ENCODE measurements at regions not wholly inside any gene's neighbourhood (a gene's known extent, or its start where the extent isn't known, plus 50 kb on each side); places are given as distances from the start of the nearest gene placed in this dataset.

- TF ChIP-seq CTCF (IDR thresholded peaks at IDR 0.05): no peak
- TF ChIP-seq POLR2A (IDR thresholded peaks at IDR 0.05): no peak
- no peak for TF ChIP-seq POLR2AphosphoS5 (IDR thresholded peaks at IDR 0.05)
- TF ChIP-seq EP300 (IDR thresholded peaks at IDR 0.05): no peak
Observed at GRCh38 chr4:30835044-30835443, 114.9 kb downstream of the PCDH7 start.

GRCh38 chr4:30836231-30836630, 116.1 kb downstream of the PCDH7 start:
- H3K9me3 ChIP-seq: no peaks in the 10 kb centered on the region
- no peak overlapping the region for H3K27ac ChIP-seq
- no peaks in the 10 kb centered on the region for H3K4me1 ChIP-seq
- no peaks in the 10 kb centered on the region for H3K36me3 ChIP-seq
- H3K4me3 ChIP-seq: no peak overlapping the region
- H3K27me3 ChIP-seq: no peaks in the 10 kb centered on the region
- DNase-seq (no peak), ATAC-seq (ENCODE audit: low FRiP score in 2 of 2) (no peak)
- 48 to 56% methylated on average over 1 of the region's 1 CpG for WGBS, 2 donors
- TF ChIP-seq POLR2A (IDR thresholded peaks at IDR 0.05): no peak
- no peak for TF ChIP-seq EP300 (IDR thresholded peaks at IDR 0.05)
- TF ChIP-seq POLR2AphosphoS5 (IDR thresholded peaks at IDR 0.05): no peak
- TF ChIP-seq CTCF (IDR thresholded peaks at IDR 0.05): no peak

More at GRCh38 chr4:30835044-30835443, 114.9 kb downstream of the PCDH7 start:
- ATAC-seq (ENCODE audit: low FRiP score in 2 of 2): no peak
- Histone ChIP-seq H3K27ac (no peak overlapping the region), H3K9me3 (no peaks in the 10 kb centered on the region), H3K27me3 (no peaks in the 10 kb centered on the region), H3K4me3 (no peak overlapping the region), H3K4me1 (no peaks in the 10 kb centered on the region), H3K36me3 (no peaks in the 10 kb centered on the region)
- 87 to 88% methylated on average over 9 to 11 of the region's 11 CpGs for WGBS, 2 donors
- DNase-seq: peak in 1 of 2 donors; percentile 9

GRCh38 chr4:30837131-30837539, 117.0 kb downstream of the PCDH7 start:
- Histone ChIP-seq H3K9me3 (no peaks in the 10 kb centered on the region), H3K4me1 (no peaks in the 10 kb centered on the region), H3K27me3 (no peaks in the 10 kb centered on the region), H3K27ac (no peak overlapping the region), H3K36me3 (no peaks in the 10 kb centered on the region), H3K4me3 (no peak overlapping the region)
- whole genome bisulfite sequencing, 2 donors: 41 to 44% methylated on average over 2 of the region's 2 CpGs
- ATAC-seq (ENCODE audit: low FRiP score in 2 of 2) (no peak), DNase-seq (no peak)
- TF ChIP-seq POLR2AphosphoS5 (IDR thresholded peaks at IDR 0.05): no peak

GRCh38 chr4:30837861-30838260, 117.7 kb downstream of the PCDH7 start:
- Histone ChIP-seq H3K27ac (no peak overlapping the region), H3K36me3 (no peaks in the 10 kb centered on the region), H3K27me3 (no peaks in the 10 kb centered on the region), H3K4me1 (no peaks in the 10 kb centered on the region), H3K9me3 (no peaks in the 10 kb centered on the region), H3K4me3 (no peak overlapping the region)
- TF ChIP-seq CTCF (IDR thresholded peaks at IDR 0.05) (no peak), EP300 (IDR thresholded peaks at IDR 0.05) (no peak), POLR2AphosphoS5 (IDR thresholded peaks at IDR 0.05) (no peak), POLR2A (IDR thresholded peaks at IDR 0.05) (no peak)
- DNase-seq: no peak
- 64 to 67% methylated on average over 2 of the region's 2 CpGs for WGBS, 2 donors
- ATAC-seq (ENCODE audit: low FRiP score in 2 of 2): no peak

DNA sequence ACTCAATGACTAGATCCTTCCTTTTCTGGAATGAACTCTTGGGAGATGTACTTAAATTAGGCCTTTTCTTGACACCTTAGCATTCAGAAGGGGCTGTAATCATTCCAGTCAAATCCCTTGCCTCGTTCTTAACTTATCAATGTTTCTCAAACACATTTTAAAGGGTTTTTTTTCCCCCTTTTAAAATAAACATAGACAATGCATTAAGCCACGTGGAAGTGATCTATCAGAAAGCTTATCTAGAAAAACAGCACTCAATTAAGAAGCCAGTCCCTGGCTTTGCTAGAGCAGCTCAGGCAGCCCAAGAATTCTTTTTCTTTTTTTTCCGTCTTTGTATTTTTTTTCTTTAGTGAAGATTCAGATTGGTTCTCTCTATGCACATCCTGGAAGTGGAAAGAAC, 118.2 kb downstream of the PCDH7 start:
- Histone ChIP-seq H3K27ac (no peak overlapping the region), H3K27me3 (no peaks in the 10 kb centered on the region), H3K4me1 (no peaks in the 10 kb centered on the region), H3K4me3 (no peak overlapping the region), H3K9me3 (no peaks in the 10 kb centered on the region), H3K36me3 (no peaks in the 10 kb centered on the region)
- ATAC-seq (ENCODE audit: low FRiP score in 2 of 2) (no peak), DNase-seq (no peak)
- TF ChIP-seq POLR2A (IDR thresholded peaks at IDR 0.05) (no peak), CTCF (IDR thresholded peaks at IDR 0.05) (no peak), POLR2AphosphoS5 (IDR thresholded peaks at IDR 0.05) (no peak), EP300 (IDR thresholded peaks at IDR 0.05) (no peak)
- 54 to 57% methylated on average over 3 of the region's 3 CpGs for WGBS, 2 donors
